Esophagus squamous epithelium (tissue), 5 donors: ENCODE measurements at regions not wholly inside any gene's neighbourhood (a gene's known extent, or its start where the extent isn't known, plus 50 kb on each side); places are given as distances from the start of the nearest gene placed in this dataset.
"Not testable (repeated sequence)": the region's sequence is repeated elsewhere in the genome, so short reads cannot be mapped to it uniquely, and the experiment has no call there.

Source experiments
- DNase-seq: peaks from one replicate; lab custom pipeline; 2025; lab: John Stamatoyannopoulos, UW
- H3K27ac ChIP-seq, 4 donors: fragments of 200-600 bp; sonication (generic); one replicate each; pipeline ENCODE4 v1.5.1; 2016 to 2019; ENCODE audit warnings: mild to moderate bottlenecking in 1 of 4
- H3K27me3 ChIP-seq, 4 donors: fragments of 200-600 bp; sonication (generic); 1 replicate in 3 of 4; 2 replicates in 1 of 4; pipeline versions ENCODE4 v1.5.1 to v1.6.0; 2017 to 2021; ENCODE audit warnings: antibody characterized with exemption in 1 of 4
- H3K36me3 ChIP-seq, 3 donors: fragments of 200-600 bp; sonication (generic); one replicate each; pipeline ENCODE4 v1.5.1; 2016 to 2019
- H3K4me1 ChIP-seq, 3 donors: fragments of 200-600 bp; sonication (generic); one replicate each; pipeline ENCODE4 v1.5.1; 2017 to 2019
- H3K4me3 ChIP-seq, 4 donors: fragments of 200-600 bp; sonication (generic); 1 replicate in 3 of 4; 2 replicates in 1 of 4; pipeline ENCODE4 v1.5.1; 2016 to 2019; ENCODE audit warnings: mild to moderate bottlenecking in 2 of 4, moderate library complexity in 1 of 4
- H3K9me3 ChIP-seq, 3 donors: fragments of 200-600 bp; sonication (generic); one replicate each; pipeline ENCODE4 v1.5.1; 2016 to 2019
- CTCF ChIP-seq, 6 experiments: fragments of 450-650 bp in 4 of 6; fragments of 200-600 bp in 2 of 6; sonication (generic) in 2 of 6; IDR thresholded peaks; one replicate each; pipeline ENCODE4 v1.5.1; 2016 to 2019; ENCODE audit warnings: antibody characterized with exemption in 6 of 6, mild to moderate bottlenecking in 4 of 6, moderate library complexity in 4 of 6
- POLR2A ChIP-seq, 4 donors: fragments of 450-650 bp; IDR thresholded peaks; one replicate each; pipeline ENCODE4 v1.6.1; 2017; ENCODE audit warnings: antibody characterized with exemption in 4 of 4, mild to moderate bottlenecking in 4 of 4, moderate library complexity in 3 of 4
- WGBS, 2 donors: methylation state at CpG; one replicate each; pipeline ENCODE4 v1.1.5; 2018; 5-methylcytosine and 5-hydroxymethylcytosine counted together
- intact Hi-C: fragments of 100-400 bp; cut with DNase I; formaldehyde crosslinking; loops from one replicate; pipeline ENCODE4 v1.15.0; 2022
- donor health status: DM: yes; HTN: yes; CAD: no.

- DNase-seq = no peak
- no peak for TF ChIP-seq POLR2A (IDR thresholded peaks at IDR 0.05)
- TF ChIP-seq CTCF (IDR thresholded peaks at IDR 0.05) = no peak
- Histone ChIP-seq H3K36me3 (no peaks in the 10 kb centered on the region), H3K27ac (no peak overlapping the region), H3K27me3 (no peaks in the 10 kb centered on the region), H3K9me3 (no peaks in the 10 kb centered on the region), H3K4me1 (peaks cover 0 to 9% (median 0%) of the 10 kb centered on the region in 3 donors), H3K4me3 (no peak overlapping the region)
- WGBS, 2 donors = 69 to 75% methylated on average over 5 of the region's 5 CpGs
- intact Hi-C loops = no loop called here
Observed at GRCh38 chr2:59236723-59237122, 995.6 kb upstream of the FANCL start.

GRCh38 chr2:59233920-59234319 is 992.8 kb upstream of the FANCL start:
- 41 to 48% methylated on average over 4 of the region's 4 CpGs for WGBS, 2 donors
- H3K36me3 ChIP-seq = no peaks in the 10 kb centered on the region
- H3K4me3 ChIP-seq = no peak overlapping the region
- H3K27me3 ChIP-seq = no peaks in the 10 kb centered on the region
- TF ChIP-seq CTCF (IDR thresholded peaks at IDR 0.05) (no peak), POLR2A (IDR thresholded peaks at IDR 0.05) (no peak)
- no peaks in the 10 kb centered on the region for H3K9me3 ChIP-seq
- intact Hi-C loops = no loop called here
- no peak for DNase-seq
- H3K4me1 ChIP-seq = peaks cover 0 to 9% (median 0%) of the 10 kb centered on the region in 3 donors
- no peak overlapping the region for H3K27ac ChIP-seq

- H3K27ac ChIP-seq = no peak overlapping the region
- intact Hi-C loops = no loop called here
- no peaks in the 10 kb centered on the region for H3K9me3 ChIP-seq
- H3K4me3 ChIP-seq = no peak overlapping the region
- H3K36me3 ChIP-seq = no peaks in the 10 kb centered on the region
- no peaks in the 10 kb centered on the region for H3K27me3 ChIP-seq
- TF ChIP-seq CTCF (IDR thresholded peaks at IDR 0.05) = no peak
- no peak for TF ChIP-seq POLR2A (IDR thresholded peaks at IDR 0.05)
- H3K4me1 ChIP-seq = peaks cover 0 to 9% (median 0%) of the 10 kb centered on the region in 3 donors
- DNase-seq = no peak
Observed at GRCh38 chr2:59233448-59233847, 992.3 kb upstream of the FANCL start.

- no peak overlapping the region for H3K27ac ChIP-seq
- H3K9me3 ChIP-seq = no peaks in the 10 kb centered on the region
- DNase-seq = no peak
- no peaks in the 10 kb centered on the region for H3K36me3 ChIP-seq
- H3K4me1 ChIP-seq = peaks cover 0 to 9% (median 0%) of the 10 kb centered on the region in 3 donors
- no peak for TF ChIP-seq POLR2A (IDR thresholded peaks at IDR 0.05)
- intact Hi-C loops = no loop called here
- WGBS, 2 donors = 76 to 86% methylated on average over 10 of the region's 10 CpGs
- H3K4me3 ChIP-seq = no peak overlapping the region
- no peaks in the 10 kb centered on the region for H3K27me3 ChIP-seq
Observed at GRCh38 chr2:59232394-59233165, 991.5 kb upstream of the FANCL start.

GRCh38 chr2:59226362-59226761 is 985.2 kb upstream of the FANCL start:
- intact Hi-C loops, DNase-seq: not testable (repeated sequence)
- WGBS, 2 donors = 48 to 53% methylated on average over 1 of the region's 1 CpG

GRCh38 chr2:59223742-59224141 is 982.6 kb upstream of the FANCL start:
- H3K4me3 ChIP-seq = no peak overlapping the region
- no peaks in the 10 kb centered on the region for H3K27me3 ChIP-seq
- H3K9me3 ChIP-seq = no peaks in the 10 kb centered on the region
- H3K4me1 ChIP-seq = no peaks in the 10 kb centered on the region
- no peak overlapping the region for H3K27ac ChIP-seq
- no peak for DNase-seq
- no peak for TF ChIP-seq POLR2A (IDR thresholded peaks at IDR 0.05)
- TF ChIP-seq CTCF (IDR thresholded peaks at IDR 0.05) = no peak
- intact Hi-C loops = no loop called here
- H3K36me3 ChIP-seq = no peaks in the 10 kb centered on the region

More at GRCh38 chr2:59226362-59226761, 985.2 kb upstream of the FANCL start:
- H3K4me3 ChIP-seq, H3K4me1 ChIP-seq, H3K27ac ChIP-seq, H3K27me3 ChIP-seq, H3K36me3 ChIP-seq, H3K9me3 ChIP-seq: not testable (repeated sequence)
